ENCODE measurements at regions not wholly inside any gene's neighbourhood (a gene's known extent, or its start where the extent isn't known, plus 50 kb on each side); places are given as distances from the start of the nearest gene placed in this dataset.

DNA sequence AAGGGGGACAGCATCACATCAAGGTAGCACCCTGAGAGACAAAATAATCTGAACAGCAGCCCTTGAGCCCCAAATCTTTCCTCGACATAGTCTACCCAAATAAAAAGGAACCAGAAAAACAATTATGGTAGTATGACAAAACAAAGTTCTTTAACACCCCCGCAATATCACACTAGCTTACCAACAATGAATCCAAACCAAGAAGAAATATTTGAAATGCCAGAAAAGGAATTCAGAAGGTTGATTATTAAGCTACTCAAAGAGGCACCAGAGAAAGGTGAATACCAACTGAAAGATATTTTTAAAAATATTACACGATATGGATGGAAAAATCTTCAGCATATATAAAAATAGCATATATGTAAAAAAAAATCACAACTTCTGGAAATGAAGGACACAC lies 252.9 kb upstream of the SLITRK6 start:
- TF ChIP-seq, protein P1, sequence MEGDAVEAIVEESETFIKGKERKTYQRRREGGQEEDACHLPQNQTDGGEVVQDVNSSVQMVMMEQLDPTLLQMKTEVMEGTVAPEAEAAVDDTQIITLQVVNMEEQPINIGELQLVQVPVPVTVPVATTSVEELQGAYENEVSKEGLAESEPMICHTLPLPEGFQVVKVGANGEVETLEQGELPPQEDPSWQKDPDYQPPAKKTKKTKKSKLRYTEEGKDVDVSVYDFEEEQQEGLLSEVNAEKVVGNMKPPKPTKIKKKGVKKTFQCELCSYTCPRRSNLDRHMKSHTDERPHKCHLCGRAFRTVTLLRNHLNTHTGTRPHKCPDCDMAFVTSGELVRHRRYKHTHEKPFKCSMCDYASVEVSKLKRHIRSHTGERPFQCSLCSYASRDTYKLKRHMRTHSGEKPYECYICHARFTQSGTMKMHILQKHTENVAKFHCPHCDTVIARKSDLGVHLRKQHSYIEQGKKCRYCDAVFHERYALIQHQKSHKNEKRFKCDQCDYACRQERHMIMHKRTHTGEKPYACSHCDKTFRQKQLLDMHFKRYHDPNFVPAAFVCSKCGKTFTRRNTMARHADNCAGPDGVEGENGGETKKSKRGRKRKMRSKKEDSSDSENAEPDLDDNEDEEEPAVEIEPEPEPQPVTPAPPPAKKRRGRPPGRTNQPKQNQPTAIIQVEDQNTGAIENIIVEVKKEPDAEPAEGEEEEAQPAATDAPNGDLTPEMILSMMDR (conservative IDR thresholded peaks at IDR 0.05; ENCODE audit: low read depth, low read length), result no peak
- TF ChIP-seq CHD1 (IDR thresholded peaks at IDR 0.05; ENCODE audit: low read depth, low read length) (no peak), MXI1 (IDR thresholded peaks at IDR 0.05; ENCODE audit: borderline replicate concordance, low read depth, low read length) (no peak), RAD21 (IDR thresholded peaks at IDR 0.05; ENCODE audit: low read length) (no peak), POLR2A (IDR thresholded peaks at IDR 0.05; ENCODE audit: low read depth, low read length) (no peak), FOS (IDR thresholded peaks at IDR 0.05; ENCODE audit: low read depth, low read length) (no peak), CEBPB (IDR thresholded peaks at IDR 0.05; ENCODE audit: low read depth, low read length) (no peak), MAZ (IDR thresholded peaks at IDR 0.05; ENCODE audit: borderline replicate concordance, low read depth, low read length) (no peak), RFX5 (IDR thresholded peaks at IDR 0.05; ENCODE audit: low read depth, low read length) (no peak)
- TF ChIP-seq, protein P2, sequence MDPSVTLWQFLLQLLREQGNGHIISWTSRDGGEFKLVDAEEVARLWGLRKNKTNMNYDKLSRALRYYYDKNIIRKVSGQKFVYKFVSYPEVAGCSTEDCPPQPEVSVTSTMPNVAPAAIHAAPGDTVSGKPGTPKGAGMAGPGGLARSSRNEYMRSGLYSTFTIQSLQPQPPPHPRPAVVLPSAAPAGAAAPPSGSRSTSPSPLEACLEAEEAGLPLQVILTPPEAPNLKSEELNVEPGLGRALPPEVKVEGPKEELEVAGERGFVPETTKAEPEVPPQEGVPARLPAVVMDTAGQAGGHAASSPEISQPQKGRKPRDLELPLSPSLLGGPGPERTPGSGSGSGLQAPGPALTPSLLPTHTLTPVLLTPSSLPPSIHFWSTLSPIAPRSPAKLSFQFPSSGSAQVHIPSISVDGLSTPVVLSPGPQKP (IDR thresholded peaks at IDR 0.05; ENCODE audit: borderline replicate concordance, low read depth, low read length), result no peak
- TF ChIP-seq, protein P3, sequence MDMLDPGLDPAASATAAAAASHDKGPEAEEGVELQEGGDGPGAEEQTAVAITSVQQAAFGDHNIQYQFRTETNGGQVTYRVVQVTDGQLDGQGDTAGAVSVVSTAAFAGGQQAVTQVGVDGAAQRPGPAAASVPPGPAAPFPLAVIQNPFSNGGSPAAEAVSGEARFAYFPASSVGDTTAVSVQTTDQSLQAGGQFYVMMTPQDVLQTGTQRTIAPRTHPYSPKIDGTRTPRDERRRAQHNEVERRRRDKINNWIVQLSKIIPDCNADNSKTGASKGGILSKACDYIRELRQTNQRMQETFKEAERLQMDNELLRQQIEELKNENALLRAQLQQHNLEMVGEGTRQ (IDR thresholded peaks at IDR 0.05; ENCODE audit: low read depth, low read length), result no peak

Measured in IMR-90 (cell line).